HL-60 (cell line): ENCODE measurements at regions not wholly inside any gene's neighbourhood (a gene's known extent, or its start where the extent isn't known, plus 50 kb on each side); places are given as distances from the start of the nearest gene placed in this dataset.

ENCODE experiments used
- GABPA ChIP-seq: IDR thresholded peaks from 2 replicates; pipeline ENCODE4 v1.6.1; 2012; ENCODE audit warnings: low read depth
- TF ChIP-seq, protein P1 (sequence below): IDR thresholded peaks from one replicate; pipeline ENCODE4 v1.5.1; 2011; ENCODE audit warnings: low read length, control low read depth, inconsistent platforms; ENCODE audit not compliant: insufficient read depth
- TF ChIP-seq, protein P2 (sequence below): IDR thresholded peaks from 2 replicates; pipeline ENCODE4 v1.6.1; 2012; ENCODE audit warnings: low read depth; ENCODE audit not compliant: insufficient replicate concordance

DNA sequence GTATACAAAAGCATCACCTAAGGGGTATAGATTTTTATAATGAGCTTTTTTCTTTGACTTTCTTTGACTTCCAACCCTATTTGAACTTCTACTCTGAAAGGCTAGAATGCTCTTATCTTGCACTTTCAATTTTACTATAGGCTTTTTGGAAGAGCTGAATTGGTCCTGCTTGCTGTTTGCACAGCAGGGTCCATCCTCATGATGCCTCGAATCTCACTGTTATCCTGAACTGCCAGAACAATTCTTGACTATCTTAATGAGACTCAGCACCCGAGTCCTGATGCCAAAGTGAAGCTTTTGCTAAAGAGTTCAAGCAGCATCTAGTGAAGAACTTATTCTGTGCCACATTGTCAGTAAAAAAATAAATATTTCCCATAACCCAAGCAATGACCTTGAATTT lies 488.3 kb upstream of the ANO5 start:
- TF ChIP-seq, protein P1, sequence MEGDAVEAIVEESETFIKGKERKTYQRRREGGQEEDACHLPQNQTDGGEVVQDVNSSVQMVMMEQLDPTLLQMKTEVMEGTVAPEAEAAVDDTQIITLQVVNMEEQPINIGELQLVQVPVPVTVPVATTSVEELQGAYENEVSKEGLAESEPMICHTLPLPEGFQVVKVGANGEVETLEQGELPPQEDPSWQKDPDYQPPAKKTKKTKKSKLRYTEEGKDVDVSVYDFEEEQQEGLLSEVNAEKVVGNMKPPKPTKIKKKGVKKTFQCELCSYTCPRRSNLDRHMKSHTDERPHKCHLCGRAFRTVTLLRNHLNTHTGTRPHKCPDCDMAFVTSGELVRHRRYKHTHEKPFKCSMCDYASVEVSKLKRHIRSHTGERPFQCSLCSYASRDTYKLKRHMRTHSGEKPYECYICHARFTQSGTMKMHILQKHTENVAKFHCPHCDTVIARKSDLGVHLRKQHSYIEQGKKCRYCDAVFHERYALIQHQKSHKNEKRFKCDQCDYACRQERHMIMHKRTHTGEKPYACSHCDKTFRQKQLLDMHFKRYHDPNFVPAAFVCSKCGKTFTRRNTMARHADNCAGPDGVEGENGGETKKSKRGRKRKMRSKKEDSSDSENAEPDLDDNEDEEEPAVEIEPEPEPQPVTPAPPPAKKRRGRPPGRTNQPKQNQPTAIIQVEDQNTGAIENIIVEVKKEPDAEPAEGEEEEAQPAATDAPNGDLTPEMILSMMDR: no peak
- TF ChIP-seq GABPA: no peak
- TF ChIP-seq, protein P2, sequence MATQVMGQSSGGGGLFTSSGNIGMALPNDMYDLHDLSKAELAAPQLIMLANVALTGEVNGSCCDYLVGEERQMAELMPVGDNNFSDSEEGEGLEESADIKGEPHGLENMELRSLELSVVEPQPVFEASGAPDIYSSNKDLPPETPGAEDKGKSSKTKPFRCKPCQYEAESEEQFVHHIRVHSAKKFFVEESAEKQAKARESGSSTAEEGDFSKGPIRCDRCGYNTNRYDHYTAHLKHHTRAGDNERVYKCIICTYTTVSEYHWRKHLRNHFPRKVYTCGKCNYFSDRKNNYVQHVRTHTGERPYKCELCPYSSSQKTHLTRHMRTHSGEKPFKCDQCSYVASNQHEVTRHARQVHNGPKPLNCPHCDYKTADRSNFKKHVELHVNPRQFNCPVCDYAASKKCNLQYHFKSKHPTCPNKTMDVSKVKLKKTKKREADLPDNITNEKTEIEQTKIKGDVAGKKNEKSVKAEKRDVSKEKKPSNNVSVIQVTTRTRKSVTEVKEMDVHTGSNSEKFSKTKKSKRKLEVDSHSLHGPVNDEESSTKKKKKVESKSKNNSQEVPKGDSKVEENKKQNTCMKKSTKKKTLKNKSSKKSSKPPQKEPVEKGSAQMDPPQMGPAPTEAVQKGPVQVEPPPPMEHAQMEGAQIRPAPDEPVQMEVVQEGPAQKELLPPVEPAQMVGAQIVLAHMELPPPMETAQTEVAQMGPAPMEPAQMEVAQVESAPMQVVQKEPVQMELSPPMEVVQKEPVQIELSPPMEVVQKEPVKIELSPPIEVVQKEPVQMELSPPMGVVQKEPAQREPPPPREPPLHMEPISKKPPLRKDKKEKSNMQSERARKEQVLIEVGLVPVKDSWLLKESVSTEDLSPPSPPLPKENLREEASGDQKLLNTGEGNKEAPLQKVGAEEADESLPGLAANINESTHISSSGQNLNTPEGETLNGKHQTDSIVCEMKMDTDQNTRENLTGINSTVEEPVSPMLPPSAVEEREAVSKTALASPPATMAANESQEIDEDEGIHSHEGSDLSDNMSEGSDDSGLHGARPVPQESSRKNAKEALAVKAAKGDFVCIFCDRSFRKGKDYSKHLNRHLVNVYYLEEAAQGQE: no peak
